ENCODE measurements at regions not wholly inside any gene's neighbourhood (a gene's known extent, or its start where the extent isn't known, plus 50 kb on each side); places are given as distances from the start of the nearest gene placed in this dataset.

DNA sequence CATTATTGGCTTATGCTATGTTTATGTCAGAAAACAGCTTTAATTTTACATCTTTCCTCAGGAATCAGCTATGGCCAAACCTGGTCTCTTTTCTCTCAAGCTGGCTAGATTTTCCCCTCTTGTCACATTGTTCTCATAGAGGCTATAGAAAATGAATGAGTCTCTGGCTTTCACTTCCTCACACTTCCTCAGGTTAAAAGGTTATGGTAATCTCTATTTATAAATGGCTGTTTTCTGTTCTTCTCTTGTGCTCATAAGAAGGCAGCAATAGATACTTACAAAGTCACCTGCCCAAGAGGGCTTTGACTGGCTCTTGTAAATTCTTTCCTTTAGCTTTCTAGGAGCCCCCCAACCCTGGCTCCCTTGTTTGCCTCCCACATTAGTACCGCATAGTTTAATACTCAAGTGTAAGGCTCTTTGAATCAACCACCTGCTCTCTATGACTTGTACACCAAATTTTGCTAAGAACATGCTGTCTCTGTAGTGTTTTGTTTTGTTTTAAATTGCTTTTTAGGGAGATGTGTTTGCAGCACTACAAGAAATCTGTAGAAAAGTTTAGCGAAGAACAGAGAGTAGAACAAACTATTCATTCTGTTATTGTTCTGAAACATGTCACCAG lies 897.4 kb upstream of the CITED2 start:
- TF ChIP-seq, protein P1, sequence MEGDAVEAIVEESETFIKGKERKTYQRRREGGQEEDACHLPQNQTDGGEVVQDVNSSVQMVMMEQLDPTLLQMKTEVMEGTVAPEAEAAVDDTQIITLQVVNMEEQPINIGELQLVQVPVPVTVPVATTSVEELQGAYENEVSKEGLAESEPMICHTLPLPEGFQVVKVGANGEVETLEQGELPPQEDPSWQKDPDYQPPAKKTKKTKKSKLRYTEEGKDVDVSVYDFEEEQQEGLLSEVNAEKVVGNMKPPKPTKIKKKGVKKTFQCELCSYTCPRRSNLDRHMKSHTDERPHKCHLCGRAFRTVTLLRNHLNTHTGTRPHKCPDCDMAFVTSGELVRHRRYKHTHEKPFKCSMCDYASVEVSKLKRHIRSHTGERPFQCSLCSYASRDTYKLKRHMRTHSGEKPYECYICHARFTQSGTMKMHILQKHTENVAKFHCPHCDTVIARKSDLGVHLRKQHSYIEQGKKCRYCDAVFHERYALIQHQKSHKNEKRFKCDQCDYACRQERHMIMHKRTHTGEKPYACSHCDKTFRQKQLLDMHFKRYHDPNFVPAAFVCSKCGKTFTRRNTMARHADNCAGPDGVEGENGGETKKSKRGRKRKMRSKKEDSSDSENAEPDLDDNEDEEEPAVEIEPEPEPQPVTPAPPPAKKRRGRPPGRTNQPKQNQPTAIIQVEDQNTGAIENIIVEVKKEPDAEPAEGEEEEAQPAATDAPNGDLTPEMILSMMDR (IDR thresholded peaks at IDR 0.05; ENCODE audit: low read length) = no peak
- no peak for TF ChIP-seq EZH2 (IDR thresholded peaks at IDR 0.05; ENCODE audit: borderline replicate concordance, low read length)
